GM19240 (cell line): ENCODE measurements at regions not wholly inside any gene's neighbourhood (a gene's known extent, or its start where the extent isn't known, plus 50 kb on each side); places are given as distances from the start of the nearest gene placed in this dataset.
A peak's percentile ranks its signal among the peaks of the same experiment; 100 is the strongest.

Experiments
- DNase-seq: peaks from one replicate; pipeline ENCODE4 v3.0.0; 2011; ENCODE audit warnings: low spot score; ENCODE audit not compliant: insufficient read length

DNA sequence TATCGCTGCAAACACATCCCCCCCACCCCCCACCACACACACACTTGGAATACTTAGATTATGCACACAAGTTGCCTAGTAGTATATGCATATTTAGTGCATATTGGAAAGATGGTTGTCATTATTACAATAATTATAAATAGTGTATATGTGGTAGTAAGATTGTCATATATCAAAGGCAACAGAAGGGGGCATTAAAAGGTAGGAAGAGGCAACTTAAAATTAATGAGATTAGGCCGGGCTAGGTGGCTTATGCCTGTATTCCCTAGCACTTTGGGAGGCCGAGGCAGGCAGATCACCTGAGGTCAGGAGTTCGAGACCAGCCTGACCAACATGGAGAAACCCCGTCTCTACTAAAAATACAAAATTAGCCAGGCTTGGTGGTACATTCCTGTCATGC, 52.1 kb downstream of the GSC start:
- DNase-seq = no peak

- no peak for DNase-seq
These were observed 52.9 kb downstream of the GSC start for GRCh38 chr14:94716976-94717375.

- no peak for DNase-seq
These were observed 56.8 kb downstream of the GSC start for GRCh38 chr14:94713115-94713514.

DNA sequence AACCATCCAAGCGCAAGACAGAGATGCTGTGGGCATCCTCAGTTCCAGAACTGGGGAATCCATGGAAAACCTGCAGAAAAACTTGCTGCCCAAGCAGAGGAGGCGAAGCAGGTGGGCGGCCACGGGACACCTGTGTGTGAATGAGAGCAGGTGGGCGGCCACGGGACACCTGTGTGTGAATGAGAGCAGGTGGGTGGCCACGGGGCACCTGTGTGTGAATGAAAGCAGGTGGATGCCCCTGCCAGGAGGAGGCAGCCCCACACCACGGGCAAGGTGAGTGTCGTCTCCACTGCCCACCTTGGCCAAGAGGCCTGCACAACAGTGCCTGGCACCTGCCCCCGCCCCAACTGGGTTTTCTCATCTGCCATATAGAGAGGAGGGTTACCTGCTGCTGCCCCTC, 59.2 kb downstream of the GSC start:
- DNase-seq = no peak

DNA sequence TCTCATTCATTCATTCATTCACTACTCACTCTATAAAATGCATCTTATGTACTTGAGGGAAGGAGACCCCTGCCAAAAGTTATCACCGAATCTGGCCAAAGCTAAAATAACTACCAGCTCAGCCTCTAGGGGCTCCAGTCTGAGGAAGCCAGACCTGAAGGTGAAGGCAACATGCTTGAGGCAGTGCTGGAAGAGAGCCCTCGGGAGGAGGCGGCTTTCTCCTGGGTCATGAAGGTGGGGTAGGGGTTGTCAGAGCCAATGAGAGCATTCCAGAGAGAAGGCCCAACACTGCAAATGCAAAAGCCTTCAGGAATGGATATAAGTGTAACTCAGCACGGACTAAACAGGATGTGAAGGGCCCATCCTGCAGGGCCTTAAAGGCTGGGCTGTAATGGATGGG, 62.4 kb downstream of the GSC start:
- DNase-seq = no peak

- DNase-seq = no peak
These were observed 63.8 kb downstream of the GSC start for GRCh38 chr14:94706133-94706532.

GRCh38 chr14:94702629-94703028, 67.3 kb downstream of the GSC start:
- no peak for DNase-seq

- no peak for DNase-seq
These were observed 68.0 kb downstream of the GSC start for GRCh38 chr14:94701861-94702370.

DNA sequence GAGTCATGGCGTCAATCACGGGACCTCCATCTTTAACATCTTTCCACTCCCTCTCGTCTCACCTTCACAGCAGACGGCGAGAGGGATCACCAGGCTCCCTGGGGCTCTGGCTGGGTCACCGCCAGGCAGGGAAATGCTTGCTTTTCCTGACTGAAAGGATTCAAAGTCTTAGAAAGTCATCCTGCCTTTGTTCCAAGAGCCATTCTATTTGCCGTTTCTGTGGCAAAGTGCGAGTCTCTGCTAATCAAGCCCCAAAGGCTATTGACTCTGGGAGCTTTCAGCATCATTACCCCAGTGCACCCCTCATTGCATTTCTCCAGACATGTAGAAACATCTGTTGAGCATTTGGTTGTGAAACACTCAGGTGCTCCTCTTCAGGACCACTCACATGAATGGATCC, 69.6 kb downstream of the GSC start:
- DNase-seq = no peak

DNA sequence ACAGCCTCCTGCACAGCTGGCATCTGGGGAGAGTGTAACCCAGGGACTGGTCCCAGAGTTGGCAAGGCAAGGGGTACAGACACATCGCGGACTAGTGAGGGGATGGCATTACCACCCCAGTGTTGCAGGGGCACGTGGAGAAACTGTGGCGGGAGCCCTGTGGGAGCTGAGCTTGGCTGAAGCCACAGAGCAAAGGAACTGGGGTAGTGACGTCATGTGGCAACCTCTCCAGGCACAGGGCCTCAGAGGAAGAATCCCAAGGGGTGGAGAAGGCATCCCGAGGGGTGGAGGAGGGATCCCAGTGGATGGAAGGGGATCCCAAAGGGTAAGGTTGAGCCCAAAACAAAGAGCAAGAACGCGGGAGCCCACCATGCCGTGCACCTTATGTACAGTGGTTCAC, 70.1 kb downstream of the GSC start:
- DNase-seq = no peak

DNA sequence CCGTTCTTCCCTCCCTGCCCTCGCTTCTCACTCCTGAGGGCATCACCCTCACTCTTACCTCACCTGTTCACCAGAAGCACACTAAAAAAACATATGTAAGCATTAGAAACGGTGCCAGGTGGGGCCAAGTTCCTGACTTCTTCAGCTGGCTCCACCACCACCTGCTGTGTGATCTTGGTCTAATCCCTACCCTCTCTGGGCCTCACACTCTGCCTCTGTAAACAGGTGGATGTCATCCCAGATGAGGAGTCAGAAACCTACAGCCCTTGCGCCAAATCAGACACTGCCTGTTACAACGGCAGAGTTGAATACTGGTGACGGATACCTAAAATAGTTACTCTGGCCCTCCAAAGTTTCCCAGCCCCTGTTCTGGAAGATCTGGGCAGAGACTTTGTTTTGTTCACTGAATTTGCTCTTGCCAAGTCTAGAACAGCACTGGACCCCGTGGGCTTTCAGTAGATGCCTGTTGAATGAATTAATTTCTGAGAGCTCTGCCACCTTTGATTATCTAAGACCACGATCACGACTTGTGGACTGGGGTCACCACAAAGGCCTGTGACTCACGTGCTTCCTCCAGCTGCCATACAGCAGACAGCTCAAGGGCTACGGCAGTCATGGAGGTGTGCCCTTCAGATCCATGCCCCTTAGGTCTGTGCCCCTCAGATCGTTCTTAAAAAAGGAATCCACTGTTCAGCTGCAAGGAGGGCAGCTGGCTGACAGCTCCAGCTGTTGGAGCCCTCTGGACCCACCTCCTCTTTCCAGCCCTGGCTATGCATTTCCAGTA, 71.9 kb downstream of the GSC start:
- DNase-seq = no peak

GRCh38 chr14:94696518-94696917, 73.4 kb downstream of the GSC start:
- no peak for DNase-seq

- DNase-seq = no peak
These were observed 74.7 kb downstream of the GSC start for GRCh38 chr14:94695231-94695630.

- DNase-seq = no peak
These were observed 78.3 kb downstream of the GSC start for GRCh38 chr14:94691660-94692034.

- DNase-seq = no peak
These were observed 78.8 kb downstream of the GSC start for GRCh38 chr14:94690896-94691659.

- no peak for DNase-seq
These were observed 78.3 kb downstream of the SERPINA3 start for GRCh38 chr14:94690486-94690885.

GRCh38 chr14:94689985-94690400, 77.8 kb downstream of the SERPINA3 start:
- no peak for DNase-seq

GRCh38 chr14:94689218-94689984, 77.2 kb downstream of the SERPINA3 start:
- DNase-seq = peak; percentile 53

- DNase-seq = no peak
These were observed 74.4 kb downstream of the SERPINA3 start for GRCh38 chr14:94686511-94687160.

DNA sequence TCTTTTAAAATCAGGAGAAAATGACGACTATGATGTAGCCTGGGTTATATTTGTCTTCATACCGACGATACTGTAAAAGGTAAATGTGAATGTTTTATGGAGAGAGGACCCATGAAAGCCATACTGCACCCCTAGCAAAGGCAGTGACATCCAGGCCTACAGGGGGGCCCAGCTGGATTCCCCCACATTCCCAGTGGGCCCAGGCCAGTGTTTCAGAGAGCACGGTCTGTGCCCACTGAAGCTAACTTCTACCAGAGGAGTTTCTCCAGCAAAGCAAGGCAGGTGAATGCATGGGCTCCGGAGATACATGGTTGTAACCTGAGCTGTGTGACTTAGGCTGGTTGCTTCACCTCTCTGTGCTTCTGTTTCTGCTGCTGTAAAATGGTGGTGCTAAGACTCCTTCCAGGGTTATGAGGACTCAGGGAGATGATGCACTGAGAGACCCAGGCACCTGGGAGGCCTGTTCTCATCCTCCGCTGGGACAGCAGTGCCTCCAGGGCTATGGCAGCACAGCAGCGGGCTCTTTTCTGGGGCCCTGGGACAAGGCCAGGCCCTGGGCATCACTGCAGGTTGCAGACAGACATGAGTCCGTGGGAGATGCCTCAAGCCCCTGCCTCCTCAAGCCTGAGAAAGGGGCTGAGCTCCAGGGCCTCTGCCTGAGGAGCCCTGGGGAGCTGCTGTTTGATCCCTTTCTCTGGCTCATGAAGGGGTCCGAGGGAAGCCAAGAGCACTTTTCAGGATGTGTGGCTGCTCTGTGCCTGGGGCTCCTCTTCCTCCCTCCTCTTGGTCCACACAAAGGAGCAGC, 73.7 kb downstream of the SERPINA3 start:
- no peak for DNase-seq

DNA sequence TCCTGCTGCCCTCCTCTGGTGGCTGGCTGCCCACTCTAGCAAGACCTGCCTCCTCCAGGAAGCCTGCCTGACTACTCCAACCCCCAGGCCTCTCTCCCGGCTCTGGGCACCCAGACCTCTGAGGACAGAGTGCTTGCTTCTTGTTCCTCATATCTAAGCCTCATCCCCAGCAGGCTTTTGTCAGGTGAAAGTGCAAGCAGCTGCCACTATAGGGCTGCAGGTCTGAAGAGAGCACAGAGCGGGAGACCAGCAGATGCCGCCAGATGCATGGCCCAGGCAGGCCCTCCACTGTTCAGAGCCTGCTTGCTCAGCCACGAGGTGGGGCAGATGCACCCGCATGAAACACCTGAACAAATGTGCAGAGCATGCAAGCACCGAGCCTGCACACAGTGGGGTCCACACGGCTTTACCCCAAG, 73.0 kb downstream of the SERPINA3 start:
- no peak for DNase-seq
